ENCODE measurements at regions not wholly inside any gene's neighbourhood (a gene's known extent, or its start where the extent isn't known, plus 50 kb on each side); places are given as distances from the start of the nearest gene placed in this dataset.

DNA sequence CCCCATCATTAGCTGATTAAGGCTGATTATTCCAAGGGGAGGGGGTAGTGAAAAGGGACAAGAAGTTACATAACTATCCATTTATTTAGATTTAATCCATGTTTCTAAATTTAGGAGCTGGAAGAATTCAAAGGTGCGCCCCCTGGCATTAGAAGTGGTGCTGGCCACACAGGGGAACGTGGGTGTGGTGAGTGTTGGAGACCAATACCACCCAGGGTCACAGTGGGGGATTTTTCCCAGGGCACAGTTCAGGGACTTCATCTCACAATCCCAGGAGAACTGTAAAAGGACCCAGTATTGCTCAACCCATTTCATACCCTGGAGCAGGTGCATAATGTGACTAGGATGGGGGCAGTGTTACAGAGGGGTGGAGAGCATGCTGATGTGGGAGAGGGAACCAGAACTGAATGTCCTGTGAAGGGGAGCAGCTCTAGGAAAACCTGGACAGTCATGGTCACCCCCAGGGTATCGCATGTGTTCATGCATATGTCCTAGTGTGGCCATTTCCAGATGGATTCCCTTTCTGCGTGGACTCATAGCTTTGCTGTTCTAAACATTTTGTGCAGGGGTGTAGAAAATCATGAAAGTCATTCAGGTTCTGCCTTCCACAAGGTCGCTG lies 110.3 kb downstream of the LSM3 start:
- Histone ChIP-seq H3K36me3 (no peaks in the 10 kb centered on the region), H3K4me3 (no peak overlapping the region), H3K27ac (no peak overlapping the region), H3K27me3 (peaks cover 0 to 12% of the 10 kb centered on the region in 2 donors), H3K4me1 (no peaks in the 10 kb centered on the region), H3K9me3 (no peaks in the 10 kb centered on the region)
- TF ChIP-seq, protein P1, sequence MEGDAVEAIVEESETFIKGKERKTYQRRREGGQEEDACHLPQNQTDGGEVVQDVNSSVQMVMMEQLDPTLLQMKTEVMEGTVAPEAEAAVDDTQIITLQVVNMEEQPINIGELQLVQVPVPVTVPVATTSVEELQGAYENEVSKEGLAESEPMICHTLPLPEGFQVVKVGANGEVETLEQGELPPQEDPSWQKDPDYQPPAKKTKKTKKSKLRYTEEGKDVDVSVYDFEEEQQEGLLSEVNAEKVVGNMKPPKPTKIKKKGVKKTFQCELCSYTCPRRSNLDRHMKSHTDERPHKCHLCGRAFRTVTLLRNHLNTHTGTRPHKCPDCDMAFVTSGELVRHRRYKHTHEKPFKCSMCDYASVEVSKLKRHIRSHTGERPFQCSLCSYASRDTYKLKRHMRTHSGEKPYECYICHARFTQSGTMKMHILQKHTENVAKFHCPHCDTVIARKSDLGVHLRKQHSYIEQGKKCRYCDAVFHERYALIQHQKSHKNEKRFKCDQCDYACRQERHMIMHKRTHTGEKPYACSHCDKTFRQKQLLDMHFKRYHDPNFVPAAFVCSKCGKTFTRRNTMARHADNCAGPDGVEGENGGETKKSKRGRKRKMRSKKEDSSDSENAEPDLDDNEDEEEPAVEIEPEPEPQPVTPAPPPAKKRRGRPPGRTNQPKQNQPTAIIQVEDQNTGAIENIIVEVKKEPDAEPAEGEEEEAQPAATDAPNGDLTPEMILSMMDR (IDR thresholded peaks at IDR 0.05) = no peak
- DNase-seq = no peak
- intact Hi-C loops (cut with DNase I; ENCODE audit: low total_unique reads) = no loop called here

DNA sequence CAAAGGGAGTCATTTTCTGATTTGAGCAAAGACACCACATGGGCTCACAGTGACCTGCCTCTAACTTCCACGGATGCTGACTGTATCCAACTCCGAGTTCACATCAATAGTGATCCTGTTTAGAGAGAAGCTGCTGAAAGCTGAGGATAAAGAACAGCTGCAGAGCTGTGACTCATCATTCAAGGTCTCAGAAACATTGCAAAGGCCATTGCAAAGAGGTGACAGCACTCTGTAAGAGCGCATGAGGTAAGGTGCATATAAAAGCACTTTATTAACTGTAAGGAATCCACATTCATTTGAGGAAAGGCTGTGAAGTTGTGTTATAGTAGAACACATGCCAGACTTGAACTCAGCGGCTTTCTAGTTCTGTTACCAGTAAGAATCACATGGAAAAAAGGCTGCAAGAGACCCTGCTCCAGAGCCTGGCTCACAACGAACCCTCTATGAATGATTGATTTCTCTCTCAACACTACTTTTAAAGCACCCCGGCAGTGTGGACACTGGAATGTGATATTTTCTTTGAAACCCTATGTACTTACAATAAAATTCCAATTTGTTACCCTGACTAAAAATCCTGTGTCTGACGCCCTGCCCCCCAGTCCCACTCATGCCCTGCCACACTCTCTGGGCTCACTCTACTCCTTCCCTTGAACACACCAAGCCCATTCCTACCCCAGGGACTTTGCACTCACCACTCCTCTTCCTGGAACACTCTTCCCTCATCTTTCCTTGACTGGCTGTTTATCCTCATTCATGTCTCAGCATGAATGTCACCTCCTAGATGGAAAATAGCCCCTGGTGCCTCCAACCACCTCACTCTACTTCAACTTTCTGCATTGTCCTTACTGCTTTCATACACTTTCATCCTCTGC lies 111.2 kb downstream of the LSM3 start:
- Histone ChIP-seq H3K36me3 (no peaks in the 10 kb centered on the region), H3K4me1 (no peaks in the 10 kb centered on the region), H3K9me3 (no peaks in the 10 kb centered on the region), H3K27me3 (peaks cover 0 to 8% of the 10 kb centered on the region in 2 donors), H3K27ac (no peak overlapping the region), H3K4me3 (no peak overlapping the region)
- intact Hi-C loops (cut with DNase I; ENCODE audit: low total_unique reads) = no loop called here
- DNase-seq = no peak
- TF ChIP-seq, protein P1 (IDR thresholded peaks at IDR 0.05) = no peak

DNA sequence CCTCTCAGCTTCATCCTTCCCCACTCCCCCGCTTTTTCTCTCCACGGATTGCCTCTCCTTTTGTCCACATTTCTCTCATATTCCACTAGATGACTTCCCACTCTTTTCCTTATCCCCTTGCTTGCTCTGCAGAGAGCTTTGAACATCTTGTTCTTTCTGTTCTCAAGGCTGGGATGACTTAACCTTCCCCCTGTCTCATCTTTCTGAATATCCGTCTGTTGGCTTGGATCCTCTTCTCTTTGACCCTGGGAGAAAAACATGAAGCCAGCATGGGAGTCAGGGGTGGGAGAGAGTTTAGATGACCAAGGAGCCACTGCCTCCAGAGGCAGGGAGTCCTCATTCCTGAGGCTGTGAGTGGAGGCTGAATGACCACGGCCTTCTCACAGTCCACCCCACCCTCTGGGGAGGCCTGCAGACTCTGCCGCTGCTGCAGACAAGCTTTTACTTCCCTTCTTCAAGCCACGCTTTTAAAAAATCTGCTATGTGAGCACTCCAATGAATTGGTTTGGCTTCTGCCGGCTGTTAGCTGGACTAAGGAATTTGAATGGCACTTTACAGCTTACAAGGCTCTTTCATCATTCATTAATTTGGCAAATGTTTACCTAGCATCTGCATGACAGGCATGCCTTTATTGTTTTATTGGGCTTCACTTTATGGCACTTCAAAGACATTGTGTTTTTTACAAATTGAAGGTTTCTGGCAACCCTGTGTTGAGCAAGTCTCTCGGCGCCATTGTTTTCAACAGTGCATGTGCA lies 111.6 kb upstream of the SLC6A6 start:
- TF ChIP-seq, protein P1 (IDR thresholded peaks at IDR 0.05) = no peak
- H3K4me1 ChIP-seq = no peaks in the 10 kb centered on the region
- intact Hi-C loops (cut with DNase I; ENCODE audit: low total_unique reads) = no loop called here
- no peak overlapping the region for H3K4me3 ChIP-seq
- no peak overlapping the region for H3K27ac ChIP-seq
- no peaks in the 10 kb centered on the region for H3K36me3 ChIP-seq
- no peaks in the 10 kb centered on the region for H3K9me3 ChIP-seq
- H3K27me3 ChIP-seq = peaks cover 0 to 8% of the 10 kb centered on the region in 2 donors
- no peak for DNase-seq

DNA sequence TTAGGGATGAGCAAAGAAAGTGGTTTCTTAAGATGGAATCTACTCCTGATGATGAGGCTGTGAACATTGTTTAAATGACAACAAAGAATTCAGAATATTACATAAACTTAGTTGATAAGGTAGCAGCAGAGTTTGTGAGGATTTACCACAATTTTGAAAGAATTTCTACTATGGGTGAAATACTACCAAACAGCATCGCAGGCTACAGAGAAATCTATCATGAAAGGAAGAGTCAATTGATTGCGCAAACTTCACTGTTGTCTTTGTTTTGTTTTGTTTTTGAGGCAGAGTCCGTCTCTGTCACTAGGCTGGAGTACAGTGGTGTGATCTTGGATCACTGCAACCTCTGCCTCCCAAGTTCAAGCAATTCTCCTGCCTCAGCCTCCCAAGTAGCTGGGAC lies 107.4 kb upstream of the SLC6A6 start:
- Histone ChIP-seq H3K27me3 (peaks cover 0 to 27% of the 10 kb centered on the region in 2 donors), H3K27ac (no peak overlapping the region), H3K4me1 (peaks cover 0 to 6% (median 0%) of the 10 kb centered on the region in 4 donors), H3K9me3 (no peaks in the 10 kb centered on the region), H3K36me3 (no peaks in the 10 kb centered on the region), H3K4me3 (no peak overlapping the region)
- TF ChIP-seq, protein P1 (IDR thresholded peaks at IDR 0.05) = no peak
- intact Hi-C loops (cut with DNase I; ENCODE audit: low total_unique reads) = no loop called here
- no peak for DNase-seq

DNA sequence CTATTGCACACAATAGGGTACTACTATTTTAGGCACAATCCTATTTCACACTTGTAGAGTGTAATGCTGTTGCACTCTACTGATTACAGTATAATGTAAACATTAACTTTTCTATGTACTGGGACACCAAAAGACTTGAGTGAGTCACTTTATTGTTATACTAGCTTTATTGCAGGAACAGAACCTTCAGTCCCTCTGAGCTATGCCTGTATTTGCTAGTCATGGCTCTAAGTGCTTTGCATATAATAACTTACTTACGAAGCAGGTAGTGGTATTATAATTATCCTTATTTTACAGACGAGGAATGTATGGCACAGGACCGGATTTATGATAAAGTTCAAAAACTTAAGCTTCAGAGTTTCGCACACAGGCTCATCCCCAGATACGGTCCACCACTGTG lies 106.6 kb upstream of the SLC6A6 start:
- Histone ChIP-seq H3K27me3 (peaks cover 0 to 23% of the 10 kb centered on the region in 2 donors), H3K36me3 (no peaks in the 10 kb centered on the region), H3K4me3 (no peak overlapping the region), H3K4me1 (peaks cover 0 to 6% (median 0%) of the 10 kb centered on the region in 4 donors), H3K27ac (no peak overlapping the region), H3K9me3 (no peaks in the 10 kb centered on the region)
- intact Hi-C loops (cut with DNase I; ENCODE audit: low total_unique reads) = no loop called here
- TF ChIP-seq, protein P1 (IDR thresholded peaks at IDR 0.05) = no peak
- no peak for DNase-seq

All from tibial artery (tissue), 4 donors.